ENCODE measurements at regions not wholly inside any gene's neighbourhood (a gene's known extent, or its start where the extent isn't known, plus 50 kb on each side); places are given as distances from the start of the nearest gene placed in this dataset.

DNA sequence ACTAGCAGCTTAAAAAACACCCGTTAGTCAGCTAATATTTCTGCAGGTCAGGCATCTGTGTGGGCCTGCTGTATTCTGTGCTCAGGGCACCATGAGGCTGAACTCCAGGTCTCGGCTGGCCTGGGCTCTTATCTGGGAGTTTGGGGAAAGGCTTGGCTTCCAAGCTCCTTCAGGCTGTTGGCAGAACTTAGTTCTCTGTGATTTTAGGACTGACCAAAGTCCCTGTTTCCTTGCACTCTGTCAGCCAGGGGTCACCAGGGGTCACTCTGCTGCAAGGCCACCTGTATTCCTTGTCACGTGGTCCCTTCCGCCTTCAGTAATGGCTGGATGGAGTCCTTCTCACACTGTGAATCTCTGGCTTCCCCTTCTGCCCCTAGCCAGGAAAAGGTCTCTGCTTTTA lies 586.4 kb downstream of the AACS start:
- Histone ChIP-seq H3K9me3 (ENCODE audit: low read depth) (no peaks in the 10 kb centered on the region), H3K27ac (no peak overlapping the region), H3K27me3 (no peaks in the 10 kb centered on the region), H3K4me3 (no peak overlapping the region), H3K36me3 (no peaks in the 10 kb centered on the region), H3K4me1 (ENCODE audit: low read depth) (peaks cover 4% of the 10 kb centered on the region)
- TF ChIP-seq, protein P1, sequence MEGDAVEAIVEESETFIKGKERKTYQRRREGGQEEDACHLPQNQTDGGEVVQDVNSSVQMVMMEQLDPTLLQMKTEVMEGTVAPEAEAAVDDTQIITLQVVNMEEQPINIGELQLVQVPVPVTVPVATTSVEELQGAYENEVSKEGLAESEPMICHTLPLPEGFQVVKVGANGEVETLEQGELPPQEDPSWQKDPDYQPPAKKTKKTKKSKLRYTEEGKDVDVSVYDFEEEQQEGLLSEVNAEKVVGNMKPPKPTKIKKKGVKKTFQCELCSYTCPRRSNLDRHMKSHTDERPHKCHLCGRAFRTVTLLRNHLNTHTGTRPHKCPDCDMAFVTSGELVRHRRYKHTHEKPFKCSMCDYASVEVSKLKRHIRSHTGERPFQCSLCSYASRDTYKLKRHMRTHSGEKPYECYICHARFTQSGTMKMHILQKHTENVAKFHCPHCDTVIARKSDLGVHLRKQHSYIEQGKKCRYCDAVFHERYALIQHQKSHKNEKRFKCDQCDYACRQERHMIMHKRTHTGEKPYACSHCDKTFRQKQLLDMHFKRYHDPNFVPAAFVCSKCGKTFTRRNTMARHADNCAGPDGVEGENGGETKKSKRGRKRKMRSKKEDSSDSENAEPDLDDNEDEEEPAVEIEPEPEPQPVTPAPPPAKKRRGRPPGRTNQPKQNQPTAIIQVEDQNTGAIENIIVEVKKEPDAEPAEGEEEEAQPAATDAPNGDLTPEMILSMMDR (IDR thresholded peaks at IDR 0.05; ENCODE audit: low read depth, low read length), result no peak
- DNase-seq (ENCODE audit: low read depth in 1 of 2, low spot score in 1 of 2), result no peak

DNA sequence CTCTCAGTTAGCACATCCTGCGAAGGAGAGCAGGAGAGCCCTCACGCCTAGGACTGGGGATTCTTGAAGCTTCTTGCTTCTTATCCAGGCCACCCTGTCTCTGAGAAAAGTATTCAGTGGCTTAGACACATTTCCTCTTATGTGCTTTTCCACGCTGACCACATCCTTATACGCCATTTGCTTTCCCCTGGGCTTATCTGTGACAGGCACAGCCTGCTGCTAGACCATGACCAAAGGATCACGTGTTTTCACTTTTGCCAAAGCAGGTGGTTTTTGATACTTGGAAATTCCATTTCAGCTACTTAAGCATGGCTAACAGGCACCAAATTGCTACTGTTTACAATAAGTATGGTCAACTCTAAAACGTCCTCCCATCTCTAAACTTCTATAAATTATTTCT lies 587.4 kb downstream of the AACS start:
- peaks cover 4% of the 10 kb centered on the region for H3K4me1 ChIP-seq (ENCODE audit: low read depth)
- no peaks in the 10 kb centered on the region for H3K9me3 ChIP-seq (ENCODE audit: low read depth)
- no peak for DNase-seq (ENCODE audit: low read depth in 1 of 2, low spot score in 1 of 2)
- no peaks in the 10 kb centered on the region for H3K27me3 ChIP-seq
- no peak overlapping the region for H3K27ac ChIP-seq
- no peaks in the 10 kb centered on the region for H3K36me3 ChIP-seq
- H3K4me3 ChIP-seq, result no peak overlapping the region
- TF ChIP-seq, protein P1 (IDR thresholded peaks at IDR 0.05; ENCODE audit: low read depth, low read length), result no peak

DNA sequence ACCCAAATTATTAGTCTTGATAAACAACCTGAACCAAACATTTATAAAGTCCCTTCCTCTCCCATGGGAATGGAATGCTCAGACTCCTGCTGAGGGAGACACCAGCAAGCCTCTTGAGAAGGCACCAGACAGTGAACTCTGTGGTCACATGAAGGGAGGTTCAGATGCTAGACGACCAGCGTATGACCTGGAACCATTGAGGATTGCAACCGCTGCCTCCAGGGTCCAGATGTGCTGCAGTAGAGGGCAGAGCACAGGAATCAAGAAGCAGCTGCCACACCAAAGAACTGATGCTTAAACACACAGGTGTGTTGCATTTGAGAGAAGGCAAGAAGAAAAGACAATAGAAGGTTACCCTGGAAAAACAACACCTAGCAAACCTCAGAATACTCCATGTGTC lies 592.4 kb downstream of the AACS start:
- H3K4me1 ChIP-seq (ENCODE audit: low read depth), result peaks cover 4% of the 10 kb centered on the region
- H3K36me3 ChIP-seq, result no peaks in the 10 kb centered on the region
- H3K27ac ChIP-seq, result no peak overlapping the region

DNA sequence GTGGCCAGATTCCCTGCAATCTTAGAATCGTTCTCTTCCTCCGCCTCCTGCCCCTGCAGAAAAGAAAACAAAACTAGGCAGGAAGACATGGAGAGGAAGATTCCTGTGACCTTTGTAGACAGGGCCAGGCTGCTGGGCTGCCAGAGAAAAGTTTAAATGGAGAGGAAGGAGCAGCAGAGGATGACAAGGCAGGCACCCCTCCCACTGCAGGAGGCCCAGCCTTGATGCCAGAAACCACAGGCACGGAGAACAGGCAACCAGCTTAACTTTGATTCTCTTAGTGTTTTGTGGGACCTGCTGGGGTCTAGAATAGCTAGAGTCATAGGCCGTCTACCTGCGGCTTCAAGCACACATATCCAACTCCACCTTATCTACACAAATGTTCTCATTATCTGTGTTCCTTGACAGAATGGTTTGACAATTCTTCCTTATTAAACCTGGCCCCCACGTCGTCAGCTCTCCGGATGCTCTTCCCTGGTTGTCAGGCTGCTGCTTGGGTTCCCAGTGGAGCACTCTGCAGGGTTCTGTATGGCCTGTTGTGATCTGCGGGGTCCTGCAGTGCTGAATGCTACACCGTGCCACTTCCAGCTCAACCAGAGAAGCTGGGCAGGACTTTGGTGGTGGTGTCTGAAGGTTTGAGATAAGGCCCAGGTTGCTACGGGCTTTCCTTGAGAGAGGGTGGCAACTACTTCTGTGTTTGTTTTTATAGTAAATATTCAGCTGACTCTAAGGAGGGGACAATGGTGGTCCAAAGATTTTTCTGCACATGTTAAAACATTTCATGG lies 609.5 kb downstream of the AACS start:
- H3K27ac ChIP-seq, result no peak overlapping the region
- H3K4me1 ChIP-seq (ENCODE audit: low read depth), result peaks cover 25% of the 10 kb centered on the region
- H3K36me3 ChIP-seq, result no peaks in the 10 kb centered on the region
- H3K9me3 ChIP-seq (ENCODE audit: low read depth), result no peaks in the 10 kb centered on the region
- H3K4me3 ChIP-seq, result no peak overlapping the region
- TF ChIP-seq, protein P1 (IDR thresholded peaks at IDR 0.05; ENCODE audit: low read depth, low read length), result no peak
- no peaks in the 10 kb centered on the region for H3K27me3 ChIP-seq
- DNase-seq (ENCODE audit: low read depth in 1 of 2, low spot score in 1 of 2), result no peak

More for the DNA sequence above, 592.4 kb downstream of the AACS start:
- DNase-seq (ENCODE audit: low read depth in 1 of 2, low spot score in 1 of 2), result no peak
- Histone ChIP-seq H3K4me3 (no peak overlapping the region), H3K9me3 (ENCODE audit: low read depth) (no peaks in the 10 kb centered on the region), H3K27me3 (no peaks in the 10 kb centered on the region)
- TF ChIP-seq, protein P1 (IDR thresholded peaks at IDR 0.05; ENCODE audit: low read depth, low read length), result no peak

DNA sequence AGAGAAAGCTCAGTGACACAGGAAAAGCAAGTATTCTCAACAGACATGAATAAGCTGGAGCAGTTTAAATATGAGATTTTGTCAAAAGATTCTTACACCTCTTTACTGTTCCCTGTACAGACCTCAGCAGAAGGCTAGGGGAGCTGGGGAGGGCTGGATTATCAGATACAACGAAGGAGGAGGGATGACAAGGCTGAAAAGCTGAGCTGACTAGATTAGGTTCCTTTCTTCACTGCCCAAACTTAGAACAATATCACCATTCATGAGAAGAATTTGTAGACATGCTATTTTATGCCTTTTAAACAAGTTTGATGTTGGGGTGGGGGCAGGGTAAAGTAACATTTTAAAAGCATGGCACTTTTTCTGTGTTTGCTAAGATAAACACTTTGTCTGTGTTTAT lies 611.1 kb downstream of the AACS start:
- TF ChIP-seq, protein P1 (IDR thresholded peaks at IDR 0.05; ENCODE audit: low read depth, low read length), result no peak

More for the DNA sequence above, 611.1 kb downstream of the AACS start:
- H3K4me1 ChIP-seq (ENCODE audit: low read depth), result peaks cover 25% of the 10 kb centered on the region
- no peaks in the 10 kb centered on the region for H3K36me3 ChIP-seq
- no peak for DNase-seq (ENCODE audit: low read depth in 1 of 2, low spot score in 1 of 2)
- no peaks in the 10 kb centered on the region for H3K9me3 ChIP-seq (ENCODE audit: low read depth)
- no peaks in the 10 kb centered on the region for H3K27me3 ChIP-seq
- H3K27ac ChIP-seq, result peak overlapping the region; percentile 14
- H3K4me3 ChIP-seq, result no peak overlapping the region
